Lung (tissue), 11 donors: ENCODE measurements at regions not wholly inside any gene's neighbourhood (a gene's known extent, or its start where the extent isn't known, plus 50 kb on each side); places are given as distances from the start of the nearest gene placed in this dataset.

Source experiments
- ATAC-seq: fragments of 200-7000 bp; cut with Tn5 transposase; one replicate; pipeline ENCODE4 v1.9.1; 2020; ENCODE audit warnings: moderate number of reproducible peaks; ENCODE audit not compliant: insufficient read depth, low FRiP score
- DNase-seq, 3 donors: peaks; one replicate each; pipeline ENCODE4 v3.0.0-alpha.2; 2013 to 2017
- H3K27ac ChIP-seq, 2 donors: one replicate each; pipeline ENCODE4 v1.5.1; 2013; ENCODE audit warnings: mild to moderate bottlenecking in 2 of 2, moderate library complexity in 2 of 2, control low read depth in 1 of 2, inconsistent platforms in 1 of 2, low read depth in 1 of 2, low read length in 1 of 2
- H3K27me3 ChIP-seq, 3 donors: one replicate each; pipeline ENCODE4 v1.5.1; 2013; ENCODE audit warnings: low read length in 2 of 3; ENCODE audit not compliant: control insufficient read depth in 3 of 3, insufficient read depth in 3 of 3
- H3K36me3 ChIP-seq, 4 donors: one replicate each; pipeline ENCODE4 v1.5.1; 2013; ENCODE audit warnings: low read length in 4 of 4, mild to moderate bottlenecking in 1 of 4, moderate library complexity in 1 of 4; ENCODE audit not compliant: control insufficient read depth in 4 of 4, insufficient read depth in 4 of 4
- H3K4me1 ChIP-seq, 5 donors: one replicate each; pipeline ENCODE4 v1.5.1; 2013; ENCODE audit warnings: low read length in 5 of 5, mild to moderate bottlenecking in 2 of 5, moderate library complexity in 1 of 5; ENCODE audit not compliant: control insufficient read depth in 5 of 5, insufficient read depth in 5 of 5
- H3K4me3 ChIP-seq: one replicate; pipeline ENCODE4 v1.5.1; 2013; ENCODE audit warnings: mild to moderate bottlenecking, control low read depth, moderate library complexity
- H3K9ac ChIP-seq, 2 donors: one replicate each; pipeline ENCODE4 v1.5.1; 2013; ENCODE audit warnings: low read length in 2 of 2, control low read depth in 1 of 2; ENCODE audit not compliant: insufficient read depth in 1 of 2
- H3K9me3 ChIP-seq, 4 donors: one replicate each; pipeline ENCODE4 v1.5.1; 2013; ENCODE audit warnings: low read length in 3 of 4, mild to moderate bottlenecking in 1 of 4, moderate library complexity in 1 of 4; ENCODE audit not compliant: control insufficient read depth in 4 of 4, insufficient read depth in 3 of 4
- CTCF ChIP-seq: IDR thresholded peaks from 2 replicates; pipeline ENCODE4 v1.5.1; 2012; ENCODE audit warnings: mild to moderate bottlenecking; ENCODE audit errors: control extremely low read depth, extremely low read depth
- WGBS, 2 donors: extraction: QIAGEN DNeasy Blood & Tissue Kit; methylation state at CpG; one replicate each; pipeline ENCODE4 v1.1.7; 2013; 5-methylcytosine and 5-hydroxymethylcytosine counted together
- donor health status: control.
- donor health status: control.
- donor health status: Bipolar disorder and iron deficiency.
- donor health status: healthy.
- donor health status: DM: yes; HTN: yes; CAD: no.

DNA sequence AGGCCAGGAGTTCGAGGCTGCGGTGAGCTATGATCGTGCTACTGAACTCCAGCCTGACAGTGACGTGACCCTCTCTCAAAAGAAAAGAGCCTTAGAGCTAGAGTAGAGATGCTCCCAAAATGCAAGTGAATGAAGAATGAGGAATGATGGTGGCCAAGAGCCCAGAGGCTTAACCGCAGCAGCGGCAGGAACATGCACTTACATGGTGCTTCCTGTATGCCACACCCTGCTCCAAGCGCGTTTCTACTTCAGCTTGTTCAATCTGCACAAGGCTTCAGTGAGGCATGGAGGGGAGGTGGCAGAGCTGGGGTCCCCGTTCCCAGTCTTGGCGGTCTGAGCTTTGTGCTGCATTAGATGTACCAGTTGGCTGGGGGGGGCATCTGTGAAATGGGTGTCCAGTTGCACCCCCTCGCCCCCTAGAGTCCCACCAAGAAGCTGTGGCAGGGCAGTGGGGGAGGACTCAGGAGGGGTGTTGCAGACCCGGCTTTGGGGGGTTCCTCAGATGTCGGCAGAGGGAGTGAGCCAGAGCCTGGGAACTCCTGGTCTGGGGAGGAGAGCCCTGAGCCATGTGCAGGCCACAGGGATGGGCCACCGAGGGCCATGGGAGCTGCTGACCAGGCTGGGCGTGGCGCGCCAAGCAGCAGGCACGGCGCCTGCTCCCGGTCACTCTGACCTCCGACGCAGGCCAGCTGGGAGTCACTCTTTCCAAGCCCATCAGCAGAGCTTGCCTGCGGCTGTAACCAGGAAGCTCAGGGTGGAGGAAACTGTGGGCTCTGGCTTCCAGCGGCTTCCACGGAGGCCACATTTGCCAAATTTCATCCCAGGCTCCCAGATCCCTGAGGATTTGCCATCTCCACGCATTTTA, 260.1 kb downstream of the PARN start:
- Histone ChIP-seq H3K4me3 (no peak overlapping the region), H3K36me3 (no peaks in the 10 kb centered on the region), H3K4me1 (no peaks in the 10 kb centered on the region), H3K9ac (no peak overlapping the region), H3K27me3 (no peaks in the 10 kb centered on the region), H3K9me3 (no peaks in the 10 kb centered on the region), H3K27ac (no peak overlapping the region)
- no peak for TF ChIP-seq CTCF
- ATAC-seq (peak; percentile 46), DNase-seq (no peak)
- 68 to 80% methylated on average over 26 of the region's 26 CpGs for WGBS, 2 donors

DNA sequence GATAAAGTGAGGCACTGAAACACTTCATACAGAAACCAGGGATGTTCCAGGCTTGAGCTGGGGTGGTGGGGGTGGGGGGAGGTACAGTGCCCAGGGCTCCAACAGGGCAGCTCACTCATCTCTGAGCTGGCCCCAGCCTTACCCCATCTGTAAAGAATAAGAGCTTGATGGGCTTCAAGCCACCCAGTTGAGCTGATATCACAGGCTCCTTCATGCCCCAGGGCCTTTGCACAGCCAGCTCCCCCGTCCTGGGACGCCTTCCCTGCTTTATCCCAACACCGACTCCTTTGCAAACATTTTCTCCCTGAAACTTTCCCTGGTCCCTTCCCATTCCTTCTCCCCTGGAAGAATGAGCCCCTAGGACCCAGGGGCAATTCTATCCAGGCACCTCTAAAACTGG, 261.7 kb downstream of the PARN start:
- Histone ChIP-seq H3K27me3 (peaks cover 0 to 6% (median 3%) of the 10 kb centered on the region in 3 donors), H3K9ac (no peak overlapping the region), H3K4me1 (no peaks in the 10 kb centered on the region), H3K36me3 (no peaks in the 10 kb centered on the region), H3K9me3 (no peaks in the 10 kb centered on the region), H3K27ac (no peak overlapping the region), H3K4me3 (no peak overlapping the region)
- DNase-seq (no peak), ATAC-seq (no peak)
- TF ChIP-seq CTCF, result no peak
- WGBS, 2 donors, result 90 to 100% methylated on average over 3 of the region's 3 CpGs

GRCh38 chr16:14366974-14367707, 262.9 kb downstream of the PARN start:
- no peak for TF ChIP-seq CTCF
- no peak for DNase-seq

More at GRCh38 chr16:14366974-14367707, 262.9 kb downstream of the PARN start:
- Histone ChIP-seq H3K27me3 (peaks cover 0 to 6% (median 5%) of the 10 kb centered on the region in 3 donors), H3K9me3 (no peaks in the 10 kb centered on the region), H3K9ac (no peak overlapping the region), H3K4me1 (peaks cover 0 to 4% (median 0%) of the 10 kb centered on the region in 5 donors), H3K36me3 (no peaks in the 10 kb centered on the region), H3K4me3 (no peak overlapping the region), H3K27ac (no peak overlapping the region)
- ATAC-seq, result no peak
- 83 to 89% methylated on average over 10 of the region's 10 CpGs for WGBS, 2 donors
